ENCODE measurements at regions not wholly inside any gene's neighbourhood (a gene's known extent, or its start where the extent isn't known, plus 50 kb on each side); places are given as distances from the start of the nearest gene placed in this dataset.

DNA sequence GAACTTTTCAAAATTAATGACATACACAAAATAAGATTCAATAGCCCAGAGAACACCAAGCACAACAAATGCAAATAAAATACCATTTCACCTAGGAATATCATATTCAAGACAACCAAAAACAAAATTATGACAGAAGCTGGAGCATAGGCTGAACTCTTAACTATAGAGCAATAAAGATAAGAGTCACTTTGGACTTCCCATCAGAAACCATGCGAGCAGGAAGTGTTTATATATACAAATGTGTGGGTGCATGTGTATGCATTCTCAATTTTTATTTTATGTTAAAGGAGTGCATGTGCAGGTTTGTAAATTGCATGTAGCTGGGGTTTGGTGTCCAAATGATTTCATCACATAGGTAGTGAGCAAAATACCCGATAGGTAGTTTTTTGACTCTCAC, 291.6 kb downstream of the ARAP2 start:
- H3K9ac ChIP-seq (ENCODE audit: insufficient read depth, low read length) = no peak overlapping the region
- H3K79me2 ChIP-seq (ENCODE audit: control insufficient read depth, insufficient read depth, low read length) = no peaks in the 10 kb centered on the region
- H2AFZ ChIP-seq (ENCODE audit: low read length) = no peak overlapping the region
- no peaks in the 10 kb centered on the region for H3K9me3 ChIP-seq (ENCODE audit: control insufficient read depth, insufficient read depth, low read depth, low read length)
- no peak overlapping the region for H3K4me3 ChIP-seq (replicated peaks in 1 of 4; ENCODE audit: control extremely low read depth in 1 of 4, insufficient read depth in 1 of 4, low read depth in 3 of 4, low read length in 4 of 4)
- H3K36me3 ChIP-seq (ENCODE audit: control insufficient read depth, insufficient read depth, low read length) = no peaks in the 10 kb centered on the region
- H3K4me2 ChIP-seq (ENCODE audit: extremely low read depth, insufficient read depth, low read length) = no peak overlapping the region
- no peaks in the 10 kb centered on the region for H4K20me1 ChIP-seq (ENCODE audit: control insufficient read depth, extremely low read depth, insufficient read depth, low read length)
- DNase-seq (ENCODE audit: low read depth in 2 of 2) = no peak
- TF ChIP-seq EZH2 (IDR thresholded peaks at IDR 0.05; ENCODE audit: low read length, missing control alignments) = no peak
- TF ChIP-seq, protein P1, sequence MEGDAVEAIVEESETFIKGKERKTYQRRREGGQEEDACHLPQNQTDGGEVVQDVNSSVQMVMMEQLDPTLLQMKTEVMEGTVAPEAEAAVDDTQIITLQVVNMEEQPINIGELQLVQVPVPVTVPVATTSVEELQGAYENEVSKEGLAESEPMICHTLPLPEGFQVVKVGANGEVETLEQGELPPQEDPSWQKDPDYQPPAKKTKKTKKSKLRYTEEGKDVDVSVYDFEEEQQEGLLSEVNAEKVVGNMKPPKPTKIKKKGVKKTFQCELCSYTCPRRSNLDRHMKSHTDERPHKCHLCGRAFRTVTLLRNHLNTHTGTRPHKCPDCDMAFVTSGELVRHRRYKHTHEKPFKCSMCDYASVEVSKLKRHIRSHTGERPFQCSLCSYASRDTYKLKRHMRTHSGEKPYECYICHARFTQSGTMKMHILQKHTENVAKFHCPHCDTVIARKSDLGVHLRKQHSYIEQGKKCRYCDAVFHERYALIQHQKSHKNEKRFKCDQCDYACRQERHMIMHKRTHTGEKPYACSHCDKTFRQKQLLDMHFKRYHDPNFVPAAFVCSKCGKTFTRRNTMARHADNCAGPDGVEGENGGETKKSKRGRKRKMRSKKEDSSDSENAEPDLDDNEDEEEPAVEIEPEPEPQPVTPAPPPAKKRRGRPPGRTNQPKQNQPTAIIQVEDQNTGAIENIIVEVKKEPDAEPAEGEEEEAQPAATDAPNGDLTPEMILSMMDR (conservative IDR thresholded peaks at IDR 0.05 in 1 of 2, IDR thresholded peaks at IDR 0.05 in 1 of 2; ENCODE audit: low read depth in 1 of 2, low read length in 2 of 2) = no peak
- H3K27ac ChIP-seq (ENCODE audit: insufficient read depth, low read length) = no peak overlapping the region
- no peaks in the 10 kb centered on the region for H3K27me3 ChIP-seq (ENCODE audit: control insufficient read depth, insufficient read depth, low read length)
- H3K4me1 ChIP-seq (ENCODE audit: control insufficient read depth, extremely low read depth, insufficient read depth, low read length) = no peaks in the 10 kb centered on the region

DNA sequence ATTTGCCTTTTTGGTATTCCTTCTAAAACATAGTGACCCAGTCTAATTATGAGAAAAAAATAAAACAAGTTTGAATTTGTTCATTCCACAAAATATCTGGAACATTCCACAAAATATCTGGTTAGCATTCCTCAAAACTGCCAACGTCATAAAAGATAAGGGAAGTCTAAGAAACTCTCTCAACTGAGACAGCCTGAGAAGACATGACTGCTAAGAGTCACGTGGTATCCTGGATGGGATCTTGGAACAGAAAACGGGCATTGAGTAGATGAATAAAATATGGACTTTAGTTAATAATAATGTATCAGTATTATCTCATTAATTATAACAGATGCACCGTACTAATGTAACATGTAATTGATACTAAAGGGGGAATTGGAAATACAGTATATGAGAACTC, 280.9 kb downstream of the ARAP2 start:
- no peaks in the 10 kb centered on the region for H3K27me3 ChIP-seq (ENCODE audit: control insufficient read depth, insufficient read depth, low read length)
- H3K4me3 ChIP-seq (replicated peaks in 1 of 4; ENCODE audit: control extremely low read depth in 1 of 4, insufficient read depth in 1 of 4, low read depth in 3 of 4, low read length in 4 of 4) = no peak overlapping the region
- TF ChIP-seq, protein P1 (conservative IDR thresholded peaks at IDR 0.05 in 1 of 2, IDR thresholded peaks at IDR 0.05 in 1 of 2; ENCODE audit: low read depth in 1 of 2, low read length in 2 of 2) = no peak
- TF ChIP-seq EZH2 (IDR thresholded peaks at IDR 0.05; ENCODE audit: low read length, missing control alignments) = no peak

DNA sequence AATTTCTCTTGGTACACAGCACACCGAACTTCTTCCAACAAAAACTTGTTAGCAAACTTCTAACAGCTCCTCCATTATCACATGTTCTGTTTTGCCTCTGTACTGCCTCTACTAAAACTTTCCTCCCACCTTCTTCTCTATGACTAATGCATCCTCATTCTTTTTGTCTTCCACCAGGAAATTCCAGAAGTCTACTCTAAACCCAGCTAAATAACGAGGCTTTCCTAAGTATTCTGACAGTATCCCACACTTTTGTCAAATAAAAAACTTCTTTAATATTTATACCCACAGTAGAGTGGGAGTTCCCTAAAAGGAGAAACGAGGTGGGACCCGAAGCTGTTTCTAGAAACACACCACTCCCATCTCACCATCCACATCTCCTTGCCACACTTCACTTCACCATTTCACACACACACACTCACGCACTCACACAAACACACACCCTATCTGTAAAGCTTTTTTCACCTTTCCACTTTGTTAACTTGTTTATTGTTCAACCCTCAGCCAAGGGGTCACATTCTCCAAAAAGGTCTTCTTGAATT, 280.3 kb downstream of the ARAP2 start:
- no peaks in the 10 kb centered on the region for H3K36me3 ChIP-seq (ENCODE audit: control insufficient read depth, insufficient read depth, low read length)
- H3K27me3 ChIP-seq (ENCODE audit: control insufficient read depth, insufficient read depth, low read length) = no peaks in the 10 kb centered on the region
- H3K4me3 ChIP-seq (replicated peaks in 1 of 4; ENCODE audit: control extremely low read depth in 1 of 4, insufficient read depth in 1 of 4, low read depth in 3 of 4, low read length in 4 of 4) = no peak overlapping the region
- H3K4me1 ChIP-seq (ENCODE audit: control insufficient read depth, extremely low read depth, insufficient read depth, low read length) = no peaks in the 10 kb centered on the region
- H3K4me2 ChIP-seq (ENCODE audit: extremely low read depth, insufficient read depth, low read length) = no peak overlapping the region
- H3K27ac ChIP-seq (ENCODE audit: insufficient read depth, low read length) = no peak overlapping the region
- no peaks in the 10 kb centered on the region for H4K20me1 ChIP-seq (ENCODE audit: control insufficient read depth, extremely low read depth, insufficient read depth, low read length)
- no peaks in the 10 kb centered on the region for H3K79me2 ChIP-seq (ENCODE audit: control insufficient read depth, insufficient read depth, low read length)
- H3K9ac ChIP-seq (ENCODE audit: insufficient read depth, low read length) = no peak overlapping the region
- H2AFZ ChIP-seq (ENCODE audit: low read length) = no peak overlapping the region
- DNase-seq (ENCODE audit: low read depth in 2 of 2) = peak in 1 of 2 donors; percentile 71
- no peaks in the 10 kb centered on the region for H3K9me3 ChIP-seq (ENCODE audit: control insufficient read depth, insufficient read depth, low read depth, low read length)
- TF ChIP-seq, protein P1 (conservative IDR thresholded peaks at IDR 0.05 in 1 of 2, IDR thresholded peaks at IDR 0.05 in 1 of 2; ENCODE audit: low read depth in 1 of 2, low read length in 2 of 2) = no peak

More for the DNA sequence above, 280.9 kb downstream of the ARAP2 start:
- Histone ChIP-seq H3K27ac (ENCODE audit: insufficient read depth, low read length) (no peak overlapping the region), H3K9ac (ENCODE audit: insufficient read depth, low read length) (no peak overlapping the region), H2AFZ (ENCODE audit: low read length) (no peak overlapping the region), H3K4me2 (ENCODE audit: extremely low read depth, insufficient read depth, low read length) (no peak overlapping the region), H3K9me3 (ENCODE audit: control insufficient read depth, insufficient read depth, low read depth, low read length) (no peaks in the 10 kb centered on the region), H4K20me1 (ENCODE audit: control insufficient read depth, extremely low read depth, insufficient read depth, low read length) (no peaks in the 10 kb centered on the region), H3K79me2 (ENCODE audit: control insufficient read depth, insufficient read depth, low read length) (no peaks in the 10 kb centered on the region), H3K36me3 (ENCODE audit: control insufficient read depth, insufficient read depth, low read length) (no peaks in the 10 kb centered on the region), H3K4me1 (ENCODE audit: control insufficient read depth, extremely low read depth, insufficient read depth, low read length) (no peaks in the 10 kb centered on the region)
- DNase-seq (ENCODE audit: low read depth in 2 of 2) = peak in 1 of 2 donors; percentile 47

Data from fibroblast of lung (primary cell).